Lower lobe of right lung (tissue), 2 donors: ENCODE measurements at regions not wholly inside any gene's neighbourhood (a gene's known extent, or its start where the extent isn't known, plus 50 kb on each side); places are given as distances from the start of the nearest gene placed in this dataset.

Source experiments
- ATAC-seq, 2 donors: fragments of 200-7000 bp; cut with Tn5 transposase; one replicate each; pipeline ENCODE4 v1.9.1; 2020 to 2022; ENCODE audit warnings: mild to moderate bottlenecking in 2 of 2, moderate library complexity in 2 of 2
- DNase-seq: peaks from one replicate; pipeline ENCODE4 v3.0.0-alpha.2; 2020
- H3K27ac ChIP-seq: fragments of 200-600 bp; one replicate; pipeline ENCODE4 v1.8.0; 2022
- H3K27me3 ChIP-seq: fragments of 200-600 bp; one replicate; pipeline ENCODE4 v1.8.0; 2022; ENCODE audit warnings: low read depth
- H3K36me3 ChIP-seq: fragments of 200-600 bp; one replicate; pipeline ENCODE4 v1.8.0; 2022; ENCODE audit warnings: mild to moderate bottlenecking
- H3K4me1 ChIP-seq: fragments of 200-600 bp; one replicate; pipeline ENCODE4 v1.8.0; 2022
- H3K4me3 ChIP-seq: fragments of 200-600 bp; one replicate; pipeline ENCODE4 v1.8.0; 2022; ENCODE audit warnings: mild to moderate bottlenecking
- H3K9me3 ChIP-seq: fragments of 200-600 bp; one replicate; pipeline ENCODE4 v1.8.0; 2022
- intact Hi-C: fragments of 100-400 bp; cut with DNase I; formaldehyde crosslinking; loops from one replicate; pipeline ENCODE4 v1.11.0; 2022
- TF ChIP-seq, protein P1 (sequence below): fragments of 200-600 bp; IDR thresholded peaks from one replicate; pipeline ENCODE4 v1.8.0; 2022; ENCODE audit warnings: antibody characterized with exemption, mild to moderate bottlenecking
- donor health status: DM: no; HTN: yes; CAD: no; lungs with severe emphysema.

DNA sequence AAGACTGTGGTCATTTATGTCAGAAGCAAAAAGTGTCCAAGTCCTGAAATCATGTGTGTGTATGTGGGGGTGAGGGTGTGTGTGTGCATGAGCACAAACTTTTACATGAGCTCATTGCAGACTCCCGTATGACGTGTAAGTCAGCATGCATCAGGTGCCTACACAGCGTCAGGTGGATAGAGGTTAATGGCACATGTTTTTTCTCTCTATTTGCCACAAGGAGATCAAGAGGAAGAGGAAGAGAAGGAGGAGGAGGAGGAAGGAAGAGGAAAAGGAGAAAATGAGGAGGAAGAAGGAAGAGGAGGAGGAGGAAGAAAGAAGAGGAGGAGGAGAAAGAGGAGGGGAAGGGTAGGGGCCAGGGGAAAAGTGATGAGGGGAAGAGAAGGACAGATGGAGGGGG lies 178.0 kb upstream of the DYNLRB2 start:
- TF ChIP-seq, protein P1, sequence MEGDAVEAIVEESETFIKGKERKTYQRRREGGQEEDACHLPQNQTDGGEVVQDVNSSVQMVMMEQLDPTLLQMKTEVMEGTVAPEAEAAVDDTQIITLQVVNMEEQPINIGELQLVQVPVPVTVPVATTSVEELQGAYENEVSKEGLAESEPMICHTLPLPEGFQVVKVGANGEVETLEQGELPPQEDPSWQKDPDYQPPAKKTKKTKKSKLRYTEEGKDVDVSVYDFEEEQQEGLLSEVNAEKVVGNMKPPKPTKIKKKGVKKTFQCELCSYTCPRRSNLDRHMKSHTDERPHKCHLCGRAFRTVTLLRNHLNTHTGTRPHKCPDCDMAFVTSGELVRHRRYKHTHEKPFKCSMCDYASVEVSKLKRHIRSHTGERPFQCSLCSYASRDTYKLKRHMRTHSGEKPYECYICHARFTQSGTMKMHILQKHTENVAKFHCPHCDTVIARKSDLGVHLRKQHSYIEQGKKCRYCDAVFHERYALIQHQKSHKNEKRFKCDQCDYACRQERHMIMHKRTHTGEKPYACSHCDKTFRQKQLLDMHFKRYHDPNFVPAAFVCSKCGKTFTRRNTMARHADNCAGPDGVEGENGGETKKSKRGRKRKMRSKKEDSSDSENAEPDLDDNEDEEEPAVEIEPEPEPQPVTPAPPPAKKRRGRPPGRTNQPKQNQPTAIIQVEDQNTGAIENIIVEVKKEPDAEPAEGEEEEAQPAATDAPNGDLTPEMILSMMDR, result no peak
- no peaks in the 10 kb centered on the region for H3K27me3 ChIP-seq
- no peaks in the 10 kb centered on the region for H3K36me3 ChIP-seq
- H3K4me3 ChIP-seq, result no peak overlapping the region
- ATAC-seq (no peak), DNase-seq (no peak)
- H3K27ac ChIP-seq, result no peak overlapping the region
- H3K4me1 ChIP-seq, result no peaks in the 10 kb centered on the region
- H3K9me3 ChIP-seq, result no peaks in the 10 kb centered on the region
- intact Hi-C loops, result no loop called here

DNA sequence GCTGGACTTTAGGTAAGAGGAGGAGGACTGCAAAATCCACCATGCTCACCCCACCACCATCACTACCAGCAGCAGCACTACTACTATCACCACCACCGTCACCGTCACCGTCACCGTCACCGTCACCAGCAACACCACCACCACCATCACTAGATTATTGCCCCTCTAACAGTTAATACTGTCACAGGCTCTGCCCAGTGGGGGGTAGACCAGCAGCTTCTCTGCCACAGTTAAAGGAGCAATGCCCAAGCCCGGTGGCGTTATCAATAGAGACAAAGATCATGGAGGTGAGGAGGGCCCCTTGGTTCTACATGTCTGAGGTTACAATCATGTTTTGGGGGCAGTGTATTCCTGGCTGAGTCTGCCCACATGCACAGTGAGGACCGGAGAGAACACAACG lies 184.4 kb upstream of the DYNLRB2 start:
- intact Hi-C loops, result no loop called here
- TF ChIP-seq, protein P1, result no peak
- no peak overlapping the region for H3K27ac ChIP-seq
- H3K4me1 ChIP-seq, result no peaks in the 10 kb centered on the region
- H3K4me3 ChIP-seq, result no peak overlapping the region
- H3K9me3 ChIP-seq, result no peaks in the 10 kb centered on the region
- no peaks in the 10 kb centered on the region for H3K27me3 ChIP-seq
- no peaks in the 10 kb centered on the region for H3K36me3 ChIP-seq
- ATAC-seq, result no peak
- DNase-seq, result no peak

DNA sequence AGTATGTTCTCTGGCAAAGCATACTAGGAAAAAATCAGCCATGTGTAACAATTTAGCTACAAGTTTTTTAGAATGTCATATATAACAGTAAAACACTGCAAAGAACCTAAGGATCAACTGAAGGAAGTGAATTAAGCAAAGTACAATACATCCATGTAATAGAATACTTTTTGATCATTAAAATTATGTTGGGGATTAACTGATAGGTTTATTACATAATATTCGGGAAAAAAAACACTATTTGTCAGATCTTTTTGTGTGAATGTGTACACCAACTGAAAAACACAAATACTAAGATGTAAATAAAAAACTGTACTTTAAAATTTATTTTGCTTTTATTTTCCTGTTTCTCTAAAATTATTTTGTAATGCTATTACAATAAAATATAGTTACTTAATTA lies 185.5 kb upstream of the DYNLRB2 start:
- H3K9me3 ChIP-seq, result no peaks in the 10 kb centered on the region
- H3K27me3 ChIP-seq, result no peaks in the 10 kb centered on the region
- no peaks in the 10 kb centered on the region for H3K36me3 ChIP-seq
- no peak for ATAC-seq
- H3K4me1 ChIP-seq, result no peaks in the 10 kb centered on the region
- no peak overlapping the region for H3K27ac ChIP-seq
- no peak for DNase-seq
- intact Hi-C loops, result no loop called here
- TF ChIP-seq, protein P1, result no peak
- no peak overlapping the region for H3K4me3 ChIP-seq

DNA sequence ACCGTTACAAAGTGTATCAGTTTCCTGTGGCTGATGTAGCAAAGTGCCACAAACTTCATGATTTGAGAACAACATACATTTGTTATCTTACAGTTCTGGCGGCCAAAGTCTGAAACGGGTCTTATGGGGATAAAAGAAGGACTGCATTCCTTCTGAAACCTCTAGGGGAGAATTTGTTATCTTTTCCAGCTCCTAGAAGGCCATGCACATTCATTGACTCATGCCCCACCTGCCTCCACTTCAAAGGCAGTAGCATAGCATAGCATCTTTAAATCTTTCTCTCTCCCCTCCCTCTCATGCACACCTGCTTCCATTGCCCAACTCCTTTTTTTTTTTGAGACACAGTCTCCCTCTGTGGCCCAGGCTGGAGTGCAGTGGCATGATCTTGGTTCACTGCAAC lies 190.7 kb upstream of the DYNLRB2 start:
- no peaks in the 10 kb centered on the region for H3K36me3 ChIP-seq
- no peak for ATAC-seq
- H3K27ac ChIP-seq, result no peak overlapping the region
- DNase-seq, result no peak
- peaks cover 4% of the 10 kb centered on the region for H3K4me1 ChIP-seq
- intact Hi-C loops, result no loop called here
- H3K4me3 ChIP-seq, result no peak overlapping the region
- TF ChIP-seq, protein P1, result no peak
- no peaks in the 10 kb centered on the region for H3K27me3 ChIP-seq
- peaks cover 9% of the 10 kb centered on the region for H3K9me3 ChIP-seq

DNA sequence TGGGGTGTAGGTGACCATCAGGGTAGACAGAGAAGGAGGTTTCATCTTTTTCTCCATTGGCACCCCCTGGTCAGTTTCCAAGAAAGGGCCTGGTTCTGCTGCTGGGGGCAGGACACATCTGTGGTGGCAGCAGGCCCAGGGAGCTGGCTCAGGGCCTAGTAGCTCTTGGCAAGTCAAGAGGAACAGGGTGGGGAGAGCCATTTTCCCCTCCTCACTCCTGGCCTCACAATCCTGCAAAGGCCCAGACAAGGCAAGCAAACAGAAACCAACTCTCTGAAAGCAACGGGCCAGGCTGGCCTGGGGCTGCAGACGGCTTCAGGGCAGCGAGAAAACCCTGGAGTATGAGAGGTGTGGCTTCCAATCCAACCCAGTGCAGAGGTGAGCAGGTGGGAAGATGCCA lies 192.9 kb upstream of the DYNLRB2 start:
- peaks cover 4% of the 10 kb centered on the region for H3K4me1 ChIP-seq
- no peaks in the 10 kb centered on the region for H3K27me3 ChIP-seq
- peak; percentile 57 to 65 for ATAC-seq
- H3K27ac ChIP-seq, result no peak overlapping the region
- no peak overlapping the region for H3K4me3 ChIP-seq
- no peaks in the 10 kb centered on the region for H3K36me3 ChIP-seq
- TF ChIP-seq, protein P1, result no peak
- intact Hi-C loops, result no loop called here
- peaks cover 9% of the 10 kb centered on the region for H3K9me3 ChIP-seq
- DNase-seq, result no peak

DNA sequence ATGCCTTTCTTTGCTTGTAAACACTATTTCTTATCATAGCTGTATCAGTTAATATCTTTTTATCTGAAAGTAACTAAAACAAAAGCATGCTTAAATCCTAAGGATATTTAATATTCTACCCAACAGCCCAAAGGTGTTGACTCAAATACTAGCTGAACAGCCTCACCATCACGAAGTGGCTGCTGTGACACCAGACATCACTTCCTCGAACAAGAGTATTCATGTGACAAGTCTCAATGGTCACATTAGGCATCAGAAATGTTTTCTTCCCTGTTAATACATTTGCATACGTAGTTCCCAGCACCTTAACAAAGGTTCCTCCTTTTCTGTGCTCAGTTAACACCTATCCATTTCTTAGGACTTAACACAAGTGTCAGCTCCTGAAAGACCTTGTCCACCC lies 193.8 kb upstream of the DYNLRB2 start:
- Histone ChIP-seq H3K27ac (no peak overlapping the region), H3K27me3 (no peaks in the 10 kb centered on the region), H3K36me3 (no peaks in the 10 kb centered on the region), H3K4me3 (no peak overlapping the region), H3K9me3 (peaks cover 9% of the 10 kb centered on the region), H3K4me1 (peaks cover 4% of the 10 kb centered on the region)
- TF ChIP-seq, protein P1, result no peak
- ATAC-seq (no peak), DNase-seq (no peak)
- intact Hi-C loops, result no loop called here
